ENCODE measurements at regions not wholly inside any gene's neighbourhood (a gene's known extent, or its start where the extent isn't known, plus 50 kb on each side); places are given as distances from the start of the nearest gene placed in this dataset.

- H3K56ac ChIP-seq (ENCODE audit: insufficient read length, low read depth, low read length) = no peak overlapping the region
- H3K23me2 ChIP-seq (ENCODE audit: insufficient read length, low read depth, low read length, poor library complexity, severe bottlenecking) = no peaks in the 10 kb centered on the region
- no peak overlapping the region for H2BK5ac ChIP-seq (ENCODE audit: insufficient read length, low read length)
- H3K9ac ChIP-seq (ENCODE audit: extremely low read depth, insufficient read length, low read length) = no peak overlapping the region
- WGBS (ENCODE audit: extremely low coverage, insufficient read length, low lambda C conversion rate) = no CpG with 5 or more reads among the region's 4 CpGs
- Mint-ChIP-seq H3K27ac (no peak overlapping the region), H3K4me1 (peaks cover 4 to 6% of the 10 kb centered on the region in 2 experiments; a peak in 2 of 4 replicates), H3K27me3 (ENCODE audit: low read depth) (no peaks in the 10 kb centered on the region), H3K4me3 (no peak overlapping the region), H3K9me3 (no peaks in the 10 kb centered on the region), H3K36me3 (ENCODE audit: insufficient read depth in 1 of 3, low read depth in 3 of 3) (no peaks in the 10 kb centered on the region)
- H3K4me2 ChIP-seq (ENCODE audit: insufficient read depth, insufficient read length, low read length) = no peak overlapping the region
- H3K79me2 ChIP-seq (ENCODE audit: insufficient read depth, low read length) = no peaks in the 10 kb centered on the region
- H3K14ac ChIP-seq (ENCODE audit: insufficient read depth, low read length) = no peak overlapping the region
- no peak overlapping the region for H3T11ph ChIP-seq (ENCODE audit: low read length)
- H3K23ac ChIP-seq (ENCODE audit: insufficient read length, low read depth, low read length) = no peak overlapping the region
- no peaks in the 10 kb centered on the region for H4K20me1 ChIP-seq (ENCODE audit: control insufficient read depth, insufficient read depth, insufficient read length)
- no peaks in the 10 kb centered on the region for H3K79me1 ChIP-seq (ENCODE audit: insufficient read depth, low read depth, low read length, poor library complexity, severe bottlenecking)
- H3K4me1 ChIP-seq (ENCODE audit: insufficient read depth, low read length) = no peaks in the 10 kb centered on the region
- TF ChIP-seq CTCF (conservative IDR thresholded peaks at IDR 0.05) = no peak
- H4K5ac ChIP-seq (ENCODE audit: insufficient read length, low read depth, low read length) = no peak overlapping the region
- no peak overlapping the region for H4K91ac ChIP-seq (ENCODE audit: insufficient read length, low read depth, low read length)
- H3K4ac ChIP-seq (ENCODE audit: low read depth, low read length) = no peak overlapping the region
- no peak overlapping the region for H4K8ac ChIP-seq (replicated peaks; ENCODE audit: insufficient read length, low read depth, low read length)
- no peak overlapping the region for H2AFZ ChIP-seq (ENCODE audit: low read length)
- H3K9me3 ChIP-seq (ENCODE audit: control insufficient read depth, low read depth, low read length) = no peaks in the 10 kb centered on the region
- H3K18ac ChIP-seq (ENCODE audit: insufficient read length, low read depth, low read length) = no peak overlapping the region
- H3K27me3 ChIP-seq (ENCODE audit: insufficient read depth, low read length) = no peaks in the 10 kb centered on the region
- H2BK12ac ChIP-seq (ENCODE audit: insufficient read length, low read depth, low read length) = no peak overlapping the region
- no peak for DNase-seq
- H2BK15ac ChIP-seq (ENCODE audit: low read depth, low read length) = no peak overlapping the region
- H3K27ac ChIP-seq (ENCODE audit: insufficient read length, low read depth, low read length) = no peak overlapping the region
- no peak overlapping the region for H2BK20ac ChIP-seq (ENCODE audit: low read depth, low read length, poor library complexity, severe bottlenecking)
- H2AK5ac ChIP-seq (ENCODE audit: insufficient read length, low read length) = no peak overlapping the region
- H2BK120ac ChIP-seq (ENCODE audit: low read depth, low read length, poor library complexity, severe bottlenecking) = no peak overlapping the region
These were observed 141.0 kb upstream of the NRSN1 start for GRCh38 chr6:23985015-23985414.
